ENCODE measurements at regions not wholly inside any gene's neighbourhood (a gene's known extent, or its start where the extent isn't known, plus 50 kb on each side); places are given as distances from the start of the nearest gene placed in this dataset.

DNA sequence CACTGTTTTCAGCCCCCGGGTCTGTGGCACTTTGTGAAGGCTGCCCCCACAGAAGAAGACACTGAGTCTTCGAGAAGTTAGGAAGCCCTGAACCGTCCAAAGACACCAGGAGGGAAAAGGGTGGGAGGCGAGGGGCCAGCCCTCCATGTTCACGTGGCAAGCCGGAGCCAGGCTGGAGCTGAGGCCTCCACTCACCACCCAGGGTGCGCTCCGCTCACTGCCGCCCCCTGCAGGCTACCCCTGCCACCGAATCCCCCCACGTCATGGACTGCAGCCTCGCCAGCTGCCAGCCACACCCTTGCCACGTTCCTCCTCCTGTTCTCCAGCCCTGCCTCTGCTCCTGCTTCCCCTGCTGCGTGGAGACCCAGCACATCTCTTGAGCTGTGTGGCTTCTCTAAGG lies 59.0 kb upstream of the EN2 start:
- H3K27me3 ChIP-seq (ENCODE audit: control insufficient read depth, extremely low read depth, insufficient read depth, low read length): peaks cover 22% of the 10 kb centered on the region

DNA sequence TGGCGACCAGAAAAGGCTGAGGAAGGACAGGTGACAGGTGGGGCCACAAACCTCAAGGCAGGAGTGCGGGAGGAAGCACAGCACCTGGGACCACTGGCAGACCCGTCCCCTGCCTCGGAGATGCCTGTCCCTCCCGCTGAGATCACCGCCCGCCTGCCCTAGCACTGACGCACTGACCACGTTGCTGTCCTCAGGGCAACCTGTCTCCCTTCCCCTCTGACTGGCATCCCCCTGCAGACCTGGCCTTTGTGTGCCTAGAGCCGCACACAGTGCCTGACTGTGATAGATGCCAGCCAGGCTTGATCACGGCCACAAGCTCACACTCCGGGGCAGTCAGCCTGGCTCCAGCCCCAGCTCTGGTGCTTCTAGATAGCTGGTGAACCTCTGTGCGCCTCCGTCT lies 58.4 kb upstream of the EN2 start:
- Histone ChIP-seq H3K27me3 (ENCODE audit: control insufficient read depth, extremely low read depth, insufficient read depth, low read length) (peaks cover 28% of the 10 kb centered on the region), H3K9me1 (ENCODE audit: control insufficient read depth, extremely low read depth, insufficient read depth, low read length) (no peaks in the 10 kb centered on the region), H3K9ac (ENCODE audit: control insufficient read depth, extremely low read depth, insufficient read depth, low read length) (no peak overlapping the region), H3K36me3 (ENCODE audit: control insufficient read depth in 2 of 2, extremely low read depth in 1 of 2, insufficient read depth in 2 of 2, low read length in 2 of 2) (no peaks in the 10 kb centered on the region), H2AFZ (ENCODE audit: control insufficient read depth, low read length) (no peak overlapping the region), H3K4me3 (ENCODE audit: control insufficient read depth in 2 of 3, extremely low read depth in 1 of 3, insufficient read depth in 2 of 3, low read depth in 1 of 3, low read length in 3 of 3) (no peak overlapping the region), H3K79me2 (ENCODE audit: control insufficient read depth, insufficient read depth, low read length) (no peaks in the 10 kb centered on the region), H3K9me3 (ENCODE audit: control insufficient read depth, low read depth, low read length) (no peaks in the 10 kb centered on the region), H3K4me2 (ENCODE audit: control insufficient read depth, extremely low read depth, insufficient read depth, low read depth, low read length) (no peak overlapping the region), H4K20me1 (ENCODE audit: control insufficient read depth, extremely low read depth, insufficient read depth, low read length) (no peaks in the 10 kb centered on the region), H3K27ac (ENCODE audit: control insufficient read depth, insufficient read depth, low read length) (no peak overlapping the region), H3K4me1 (ENCODE audit: control insufficient read depth, extremely low read depth, insufficient read depth, low read length) (no peaks in the 10 kb centered on the region)
- no peak for TF ChIP-seq EZH2 (IDR thresholded peaks at IDR 0.05; ENCODE audit: low read length)
- no peak for TF ChIP-seq CTCF (optimal IDR thresholded peaks at IDR 0.05 in 1 of 3, IDR thresholded peaks at IDR 0.05 in 1 of 3, conservative IDR thresholded peaks at IDR 0.05 in 1 of 3; ENCODE audit: extremely low read depth in 1 of 3, insufficient read depth in 2 of 3, low read length in 3 of 3)
- DNase-seq (ENCODE audit: low read depth, low spot score): no peak
- dilution Hi-C loops (cut with MboI; ENCODE audit: extremely low pct_ligation_motif_present, low sequenced_read_pairs): no loop called here
- no peak for FAIRE-seq

More for the DNA sequence above, 59.0 kb upstream of the EN2 start:
- H3K4me1 ChIP-seq (ENCODE audit: control insufficient read depth, extremely low read depth, insufficient read depth, low read length): no peaks in the 10 kb centered on the region
- H3K27ac ChIP-seq (ENCODE audit: control insufficient read depth, insufficient read depth, low read length): no peak overlapping the region
- H3K9me3 ChIP-seq (ENCODE audit: control insufficient read depth, low read depth, low read length): no peaks in the 10 kb centered on the region
- H3K9ac ChIP-seq (ENCODE audit: control insufficient read depth, extremely low read depth, insufficient read depth, low read length): no peak overlapping the region
- no peak for TF ChIP-seq EZH2 (IDR thresholded peaks at IDR 0.05; ENCODE audit: low read length)
- peak in 1 of 3 experiments; percentile 37 for TF ChIP-seq CTCF (optimal IDR thresholded peaks at IDR 0.05 in 1 of 3, IDR thresholded peaks at IDR 0.05 in 1 of 3, conservative IDR thresholded peaks at IDR 0.05 in 1 of 3; ENCODE audit: extremely low read depth in 1 of 3, insufficient read depth in 2 of 3, low read length in 3 of 3)
- dilution Hi-C loops (cut with MboI; ENCODE audit: extremely low pct_ligation_motif_present, low sequenced_read_pairs): no loop called here
- DNase-seq (ENCODE audit: low read depth, low spot score) (no peak), FAIRE-seq (no peak)
- no peaks in the 10 kb centered on the region for H3K36me3 ChIP-seq (ENCODE audit: control insufficient read depth in 2 of 2, extremely low read depth in 1 of 2, insufficient read depth in 2 of 2, low read length in 2 of 2)
- H3K9me1 ChIP-seq (ENCODE audit: control insufficient read depth, extremely low read depth, insufficient read depth, low read length): no peaks in the 10 kb centered on the region
- H2AFZ ChIP-seq (ENCODE audit: control insufficient read depth, low read length): no peak overlapping the region
- H3K4me2 ChIP-seq (ENCODE audit: control insufficient read depth, extremely low read depth, insufficient read depth, low read depth, low read length): no peak overlapping the region
- no peak overlapping the region for H3K4me3 ChIP-seq (ENCODE audit: control insufficient read depth in 2 of 3, extremely low read depth in 1 of 3, insufficient read depth in 2 of 3, low read depth in 1 of 3, low read length in 3 of 3)
- no peaks in the 10 kb centered on the region for H3K79me2 ChIP-seq (ENCODE audit: control insufficient read depth, insufficient read depth, low read length)
- no peaks in the 10 kb centered on the region for H4K20me1 ChIP-seq (ENCODE audit: control insufficient read depth, extremely low read depth, insufficient read depth, low read length)
